AG04449 (cell line): ENCODE measurements at regions not wholly inside any gene's neighbourhood (a gene's known extent, or its start where the extent isn't known, plus 50 kb on each side); places are given as distances from the start of the nearest gene placed in this dataset.

Experiments used
- CTCF ChIA-PET: fragments of 350-600 bp; formaldehyde crosslinking; extraction: SDS; loops from one replicate; lab custom pipeline; 2021; ENCODE audit warnings: antibody characterized with exemption; lab: Yijun Ruan, JAX
- POLR2A ChIA-PET: fragments of 400-600, 350-600 bp; formaldehyde crosslinking; extraction: SDS; loops from one replicate; lab custom pipeline; 2020; ENCODE audit warnings: antibody characterized with exemption, inconsistent platforms; lab: Yijun Ruan, JAX
- DNase-seq: peaks from one replicate; pipeline ENCODE4 v3.0.0-alpha.2; 2010; ENCODE audit warnings: low read depth, low spot score
- H3K4me3 ChIP-seq: 2 replicates; pipeline ENCODE4 v1.5.1; 2011; ENCODE audit warnings: low read depth, mild to moderate bottlenecking, control low read depth, low read length
- TF ChIP-seq, protein P1 (sequence below): IDR thresholded peaks from one replicate; pipeline ENCODE4 v1.5.1; 2011; ENCODE audit warnings: mild to moderate bottlenecking, moderate library complexity, low read length, control low read depth, inconsistent platforms; ENCODE audit not compliant: insufficient read depth; ENCODE audit errors: missing control alignments

DNA sequence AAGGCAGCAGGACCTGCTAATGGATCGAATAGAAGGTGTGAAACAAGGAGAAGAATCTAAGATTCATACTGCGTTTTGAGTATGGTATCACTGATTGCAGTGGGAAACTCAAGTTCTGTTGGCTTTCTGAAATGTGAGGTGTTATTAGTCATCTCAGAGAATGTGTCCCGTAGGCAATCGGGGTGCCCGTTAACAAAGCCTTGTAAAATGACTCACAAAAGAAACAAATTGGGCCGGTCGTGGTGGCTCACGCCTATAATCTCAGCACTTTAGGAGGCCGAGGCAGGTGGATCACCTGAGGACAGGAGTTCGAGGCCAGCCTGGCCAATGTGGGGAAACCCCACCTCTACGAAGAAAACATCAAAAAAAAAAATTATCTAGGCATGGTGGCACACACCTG is 118.2 kb upstream of the C7orf33 start:
- ChIA-PET CTCF (no interaction called here), POLR2A (no interaction called here)
- TF ChIP-seq, protein P1, sequence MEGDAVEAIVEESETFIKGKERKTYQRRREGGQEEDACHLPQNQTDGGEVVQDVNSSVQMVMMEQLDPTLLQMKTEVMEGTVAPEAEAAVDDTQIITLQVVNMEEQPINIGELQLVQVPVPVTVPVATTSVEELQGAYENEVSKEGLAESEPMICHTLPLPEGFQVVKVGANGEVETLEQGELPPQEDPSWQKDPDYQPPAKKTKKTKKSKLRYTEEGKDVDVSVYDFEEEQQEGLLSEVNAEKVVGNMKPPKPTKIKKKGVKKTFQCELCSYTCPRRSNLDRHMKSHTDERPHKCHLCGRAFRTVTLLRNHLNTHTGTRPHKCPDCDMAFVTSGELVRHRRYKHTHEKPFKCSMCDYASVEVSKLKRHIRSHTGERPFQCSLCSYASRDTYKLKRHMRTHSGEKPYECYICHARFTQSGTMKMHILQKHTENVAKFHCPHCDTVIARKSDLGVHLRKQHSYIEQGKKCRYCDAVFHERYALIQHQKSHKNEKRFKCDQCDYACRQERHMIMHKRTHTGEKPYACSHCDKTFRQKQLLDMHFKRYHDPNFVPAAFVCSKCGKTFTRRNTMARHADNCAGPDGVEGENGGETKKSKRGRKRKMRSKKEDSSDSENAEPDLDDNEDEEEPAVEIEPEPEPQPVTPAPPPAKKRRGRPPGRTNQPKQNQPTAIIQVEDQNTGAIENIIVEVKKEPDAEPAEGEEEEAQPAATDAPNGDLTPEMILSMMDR = no peak
- H3K4me3 ChIP-seq = no peak overlapping the region
- no peak for DNase-seq

DNA sequence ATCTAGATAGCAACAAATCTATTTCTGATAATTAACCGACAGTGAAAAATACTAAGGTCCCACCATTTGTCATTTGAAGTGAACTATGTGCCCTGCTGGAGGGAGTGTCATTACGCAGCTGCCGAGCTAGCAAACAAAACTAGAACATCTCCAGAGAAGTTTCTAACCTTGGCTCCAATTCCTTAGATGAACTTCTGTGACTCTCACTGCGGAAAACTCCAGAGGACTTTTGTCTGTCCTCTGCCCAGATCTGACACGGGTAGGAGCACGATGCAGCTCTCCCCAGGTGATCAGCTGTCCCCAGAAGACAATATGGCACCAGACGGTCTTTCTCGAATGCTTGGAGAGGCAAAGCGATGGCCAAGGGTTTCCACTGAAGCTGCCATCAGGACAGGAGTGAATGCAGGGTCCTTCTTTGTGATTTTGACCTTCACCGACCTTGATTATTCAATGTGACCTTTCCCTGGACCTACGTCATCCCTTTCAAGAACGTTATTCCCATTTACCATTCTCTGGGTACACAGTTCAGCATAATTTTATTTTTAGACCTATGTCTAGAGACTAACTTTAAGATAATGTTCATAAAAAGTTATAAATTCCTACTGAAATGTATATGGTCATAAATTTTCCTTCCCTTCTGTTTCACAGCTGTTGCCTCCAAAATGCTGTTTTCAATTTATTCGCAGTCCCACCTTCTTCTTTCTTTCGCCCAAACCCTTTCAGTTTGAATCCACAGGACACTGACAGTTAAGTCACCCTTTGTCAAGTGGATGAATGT is 116.7 kb upstream of the C7orf33 start:
- DNase-seq = no peak

DNA sequence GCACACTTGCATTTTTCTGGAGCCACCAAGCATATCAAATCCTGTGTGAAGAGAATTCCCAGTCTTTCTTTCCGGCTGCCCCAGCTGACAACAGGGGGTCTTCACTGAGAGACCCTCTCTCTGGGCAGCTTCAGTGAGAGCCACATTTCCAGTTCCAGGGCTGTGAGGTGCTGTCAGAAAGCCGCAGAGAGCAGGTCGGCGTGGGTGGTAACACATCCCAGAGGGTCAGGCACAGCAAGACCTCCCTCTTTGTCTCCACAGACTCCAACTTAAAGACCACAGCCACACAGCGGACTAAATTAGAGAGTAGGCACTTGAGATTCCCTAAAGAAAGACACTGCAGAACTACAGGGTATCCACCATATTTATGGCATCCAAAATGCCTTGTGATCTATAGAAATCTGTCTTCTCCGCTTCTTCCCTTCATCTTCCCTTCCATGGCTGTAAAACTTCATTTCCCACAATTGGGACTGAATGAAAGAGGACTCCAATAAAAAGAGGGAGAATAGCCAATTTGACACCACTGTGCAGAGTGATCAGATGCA is 116.0 kb upstream of the C7orf33 start:
- ChIA-PET CTCF (no interaction called here), POLR2A (no interaction called here)
- H3K4me3 ChIP-seq = no peak overlapping the region
- TF ChIP-seq, protein P1 = no peak
- no peak for DNase-seq

More for the DNA sequence above, 116.7 kb upstream of the C7orf33 start:
- H3K4me3 ChIP-seq = no peak overlapping the region
- ChIA-PET CTCF (no interaction called here), POLR2A (no interaction called here)
- TF ChIP-seq, protein P1 = no peak

DNA sequence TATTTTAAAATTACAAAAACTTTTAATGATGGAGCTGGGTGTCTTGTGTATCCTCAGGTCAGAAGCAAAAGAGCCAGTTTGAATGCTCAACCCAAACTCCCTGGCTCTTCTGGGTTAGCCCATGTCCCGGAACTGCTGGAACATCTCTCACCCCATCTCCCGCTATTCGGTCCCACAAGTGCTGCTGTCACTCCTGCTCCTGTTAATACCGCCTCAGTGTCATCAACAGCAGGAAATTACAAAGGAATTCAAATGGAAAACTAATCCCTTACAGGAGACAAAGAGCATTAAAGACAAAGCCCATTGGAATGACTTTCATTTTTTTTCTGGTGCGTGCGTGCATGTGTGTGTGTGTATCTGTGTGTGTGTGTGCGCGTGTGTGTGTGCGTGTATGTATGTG is 112.0 kb upstream of the C7orf33 start:
- TF ChIP-seq, protein P1 = no peak
- H3K4me3 ChIP-seq = no peak overlapping the region
- ChIA-PET CTCF (no interaction called here), POLR2A (no interaction called here)
- DNase-seq = no peak

DNA sequence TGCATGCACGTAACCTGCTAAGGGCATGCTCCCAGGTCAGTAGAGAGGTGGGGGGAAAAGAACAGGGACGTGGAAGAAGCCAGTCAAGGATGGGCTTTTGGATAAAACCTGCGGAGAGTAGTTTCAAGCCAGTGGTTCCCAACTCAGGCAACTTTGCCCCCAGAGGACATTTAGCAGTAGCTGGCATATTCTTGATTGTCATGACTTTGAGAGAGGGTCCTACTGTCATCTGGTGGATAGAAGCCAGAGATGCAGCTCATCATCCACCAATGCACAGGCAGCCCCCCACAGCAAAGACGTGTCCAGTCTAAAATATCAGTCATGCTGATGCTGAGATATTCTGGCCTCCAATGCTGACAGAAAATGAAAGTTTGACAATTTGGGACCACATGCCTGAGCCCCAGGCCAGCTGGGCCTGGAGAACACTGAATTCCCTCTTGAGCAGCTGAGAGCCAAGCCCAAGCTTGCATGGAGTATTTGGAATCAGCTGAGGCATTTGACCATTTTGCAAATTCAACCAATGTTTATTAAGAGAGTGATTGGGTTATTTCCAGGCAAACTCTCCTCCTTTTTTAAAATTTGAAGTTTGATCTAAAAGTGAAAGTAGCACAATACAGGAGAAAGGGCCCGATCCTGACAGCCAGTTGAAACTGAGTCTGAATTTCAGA is 110.0 kb upstream of the C7orf33 start:
- POLR2A ChIA-PET = no interaction called here
- no peak overlapping the region for H3K4me3 ChIP-seq
- CTCF ChIA-PET = no interaction called here
- TF ChIP-seq, protein P1 = no peak
- DNase-seq = no peak

DNA sequence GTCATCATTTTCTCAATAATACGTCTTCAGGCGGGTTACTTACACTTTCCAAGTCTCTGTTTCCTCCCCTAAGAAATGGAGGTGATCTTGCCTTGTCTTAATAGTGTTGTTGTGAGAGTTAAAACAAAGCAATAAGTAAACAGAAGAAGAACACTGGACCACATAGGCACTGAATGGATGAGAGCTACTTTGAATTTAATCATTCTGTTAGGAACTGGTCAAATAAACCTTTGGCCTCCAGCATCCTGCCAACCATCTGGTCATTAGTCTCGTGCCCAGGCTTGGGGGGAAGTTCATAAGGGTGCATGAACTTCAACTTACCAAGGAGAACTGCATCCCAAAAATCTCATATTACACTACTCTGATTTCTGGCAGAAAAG is 109.4 kb upstream of the C7orf33 start:
- ChIA-PET POLR2A (no interaction called here), CTCF (no interaction called here)
- TF ChIP-seq, protein P1 = no peak
- no peak overlapping the region for H3K4me3 ChIP-seq
- no peak for DNase-seq
